Adrenal gland (tissue), 9 donors: ENCODE measurements at regions not wholly inside any gene's neighbourhood (a gene's known extent, or its start where the extent isn't known, plus 50 kb on each side); places are given as distances from the start of the nearest gene placed in this dataset.

Source experiments
- DNase-seq, 7 donors: peaks; one replicate each; pipeline ENCODE4 v3.0.0-alpha.2; 2019 to 2020
- H3K27ac ChIP-seq, 5 donors: fragments of 200-600 bp; sonication (generic) in 4 of 5; 1 replicate in 3 of 5; 2 replicates in 2 of 5; pipeline versions ENCODE4 v1.5.1 to v1.8.0; 2016 to 2020; ENCODE audit warnings: mild to moderate bottlenecking in 1 of 5
- H3K27me3 ChIP-seq: fragments of 200-600 bp; 2 replicates; pipeline ENCODE4 v1.8.0; 2021
- H3K36me3 ChIP-seq, 2 donors: fragments of 200-600 bp; replicated peaks in 1 of 2; 1 replicate in 1 of 2; 2 replicates in 1 of 2; pipeline versions ENCODE4 v1.5.1 to v1.8.0; 2018 to 2022
- H3K4me1 ChIP-seq, 2 donors: fragments of 200-600 bp; replicated peaks in 1 of 2; 1 replicate in 1 of 2; 2 replicates in 1 of 2; pipeline versions ENCODE4 v1.5.1 to v1.8.0; 2018 to 2021
- H3K4me3 ChIP-seq, 4 donors: fragments of 200-600 bp; sonication (generic) in 3 of 4; one replicate each; pipeline ENCODE4 v1.5.1; 2016 to 2018
- H3K9me3 ChIP-seq, 3 donors: fragments of 200-600 bp; sonication (generic) in 1 of 3; replicated peaks in 1 of 3; 1 replicate in 2 of 3; 2 replicates in 1 of 3; pipeline versions ENCODE4 v1.5.1 to v1.8.0; 2016 to 2021
- CTCF ChIP-seq, 6 experiments: fragments of 450-650 bp in 4 of 6; fragments of 200-600 bp in 2 of 6; sonication (generic) in 1 of 6; IDR thresholded peaks; 1 replicate in 5 of 6; 2 replicates in 1 of 6; pipeline versions ENCODE4 v1.5.1 to v1.8.0; 2016 to 2021; ENCODE audit warnings: antibody characterized with exemption in 6 of 6, mild to moderate bottlenecking in 2 of 6, moderate library complexity in 1 of 6
- POLR2A ChIP-seq, 2 donors: fragments of 450-650 bp; IDR thresholded peaks; one replicate each; pipeline ENCODE4 v1.6.1; 2017; ENCODE audit warnings: antibody characterized with exemption in 2 of 2, mild to moderate bottlenecking in 2 of 2, moderate library complexity in 1 of 2
- WGBS, 4 donors: extraction: QIAGEN DNeasy Blood & Tissue Kit in 2 of 4; methylation state at CpG; one replicate each; pipeline versions ENCODE4 v1.1.5 to v1.1.7; 2013 to 2017; 5-methylcytosine and 5-hydroxymethylcytosine counted together
- intact Hi-C, 2 donors: fragments of 100-400 bp; cut with DNase I; formaldehyde crosslinking; loops; one replicate each; pipeline versions ENCODE4 v1.14.1 to v1.15.0; 2022 to 2023
- donor health status: healthy with polysubstance abuse.
- donor health status: Bipolar disorder and iron deficiency.
- donor health status: DM: yes; HTN: yes; CAD: no.
- donor health status: DM: no; HTN: no; CAD: no.
- donor health status: DM: no; HTN: no; CAD: no.

- DNase-seq, result peak; percentile 62 to 85 (median 82)
- Histone ChIP-seq H3K9me3 (no peaks in the 10 kb centered on the region), H3K4me3 (no peak overlapping the region), H3K27ac (peak overlapping the region; percentile 40 to 82 (median 76)), H3K27me3 (no peaks in the 10 kb centered on the region), H3K36me3 (no peaks in the 10 kb centered on the region), H3K4me1 (peaks cover 21 to 29% of the 10 kb centered on the region in 2 donors)
- intact Hi-C loops, result no loop called here
- WGBS, 4 donors, result 54 to 70% (median 63%) methylated on average over 8 of the region's 8 CpGs
- TF ChIP-seq POLR2A (IDR thresholded peaks at IDR 0.05) (no peak), CTCF (IDR thresholded peaks at IDR 0.05) (peak in 3 of 6 experiments; percentile 9 to 29 (median 15))
These were observed 62.7 kb upstream of the ADORA2B start for GRCh38 chr17:15882058-15882720.

- TF ChIP-seq POLR2A (IDR thresholded peaks at IDR 0.05) (no peak), CTCF (IDR thresholded peaks at IDR 0.05) (peak; percentile 6 to 37 (median 30))
- Histone ChIP-seq H3K9me3 (no peaks in the 10 kb centered on the region), H3K4me3 (no peak overlapping the region), H3K27ac (peak overlapping the region; percentile 40 to 82 (median 76)), H3K4me1 (peaks cover 21 to 29% of the 10 kb centered on the region in 2 donors), H3K36me3 (no peaks in the 10 kb centered on the region), H3K27me3 (no peaks in the 10 kb centered on the region)
- peak in 5 of 7 donors; percentile 31 to 52 (median 44) for DNase-seq
- 26 to 49% (median 34%) methylated on average over 4 of the region's 4 CpGs for WGBS, 4 donors
- intact Hi-C loops, result no loop called here
These were observed 62.2 kb upstream of the ADORA2B start for GRCh38 chr17:15882777-15883176.

GRCh38 chr17:15883617-15884111, 61.3 kb upstream of the ADORA2B start:
- intact Hi-C loops, result no loop called here
- Histone ChIP-seq H3K4me3 (no peak overlapping the region), H3K36me3 (no peaks in the 10 kb centered on the region), H3K27me3 (no peaks in the 10 kb centered on the region), H3K4me1 (peaks cover 21 to 29% of the 10 kb centered on the region in 2 donors), H3K27ac (peak overlapping the region in 3 of 5 donors; percentile 29 to 82 (median 76)), H3K9me3 (no peaks in the 10 kb centered on the region)
- WGBS, 4 donors, result 88 to 96% (median 90%) methylated on average over 8 of the region's 8 CpGs
- no peak for DNase-seq
- no peak for TF ChIP-seq CTCF (IDR thresholded peaks at IDR 0.05)
- TF ChIP-seq POLR2A (IDR thresholded peaks at IDR 0.05), result no peak

- DNase-seq, result no peak
- intact Hi-C loops, result no loop called here
- H3K36me3 ChIP-seq, result no peaks in the 10 kb centered on the region
- H3K4me1 ChIP-seq, result peaks cover 21 to 29% of the 10 kb centered on the region in 2 donors
- TF ChIP-seq POLR2A (IDR thresholded peaks at IDR 0.05), result peak in 1 of 2 donors; percentile 9
- TF ChIP-seq CTCF (IDR thresholded peaks at IDR 0.05), result no peak
- WGBS, 4 donors, result 61 to 75% (median 64%) methylated on average over 4 of the region's 4 CpGs
- H3K27me3 ChIP-seq, result no peaks in the 10 kb centered on the region
- H3K4me3 ChIP-seq, result no peak overlapping the region
- no peaks in the 10 kb centered on the region for H3K9me3 ChIP-seq
- H3K27ac ChIP-seq, result peak overlapping the region in 1 of 5 donors; percentile 23
These were observed 60.2 kb upstream of the ADORA2B start for GRCh38 chr17:15884731-15885130.
